Right ventricle myocardium inferior (tissue), 1 donor: ENCODE measurements at regions not wholly inside any gene's neighbourhood (a gene's known extent, or its start where the extent isn't known, plus 50 kb on each side); places are given as distances from the start of the nearest gene placed in this dataset.
A peak's percentile ranks its signal among the peaks of the same experiment; 100 is the strongest.

Source experiments
- ATAC-seq: fragments of 200-7000 bp; cut with Tn5 transposase; one replicate; pipeline ENCODE4 v1.9.1; 2020; ENCODE audit warnings: mild to moderate bottlenecking, moderate library complexity
- DNase-seq: peaks from one replicate; pipeline ENCODE4 v3.0.0; 2021; ENCODE audit errors: missing footprints
- intact Hi-C: fragments of 100-400 bp; cut with DNase I; formaldehyde crosslinking; loops from one replicate; pipeline ENCODE4 v1.11.0; 2022
- donor health status: DM: no; HTN: yes; CAD: no; lungs with severe emphysema.

GRCh38 chr18:26708806-26709716 is 156.4 kb downstream of the AQP4 start:
- intact Hi-C loops: no loop called here
- ATAC-seq (no peak), DNase-seq (no peak)

- intact Hi-C loops: no loop called here
- DNase-seq (no peak), ATAC-seq (peak; percentile 68)
Measured at GRCh38 chr18:26706911-26707351, 158.6 kb downstream of the AQP4 start.

- intact Hi-C loops: no loop called here
- no peak for DNase-seq
Measured at GRCh38 chr18:26705757-26706156, 157.4 kb upstream of the KCTD1 start.

GRCh38 chr18:26703170-26703930 is 155.0 kb upstream of the KCTD1 start:
- ATAC-seq (no peak), DNase-seq (no peak)
- intact Hi-C loops: no loop called here

More at GRCh38 chr18:26705757-26706156, 157.4 kb upstream of the KCTD1 start:
- ATAC-seq: no peak

GRCh38 chr18:26702086-26702485 is 153.7 kb upstream of the KCTD1 start:
- intact Hi-C loops: no loop called here
- ATAC-seq: no peak
- no peak for DNase-seq

GRCh38 chr18:26700728-26701127 is 152.4 kb upstream of the KCTD1 start:
- intact Hi-C loops: no loop called here
- ATAC-seq (peak; percentile 67), DNase-seq (no peak)

GRCh38 chr18:26700201-26700600 is 151.8 kb upstream of the KCTD1 start:
- DNase-seq (no peak), ATAC-seq (no peak)
- intact Hi-C loops: no loop called here

GRCh38 chr18:26697186-26697884 is 149.0 kb upstream of the KCTD1 start:
- ATAC-seq: no peak
- DNase-seq: no peak
- intact Hi-C loops: no loop called here

GRCh38 chr18:26696786-26697185 is 148.4 kb upstream of the KCTD1 start:
- no peak for DNase-seq
- no peak for ATAC-seq
- intact Hi-C loops: no loop called here

GRCh38 chr18:26696308-26696707 is 148.0 kb upstream of the KCTD1 start:
- ATAC-seq: no peak
- intact Hi-C loops: no loop called here
- no peak for DNase-seq

- intact Hi-C loops: loop anchor here (10.0 kb wide), 1 partner anchor 65 kb away; no protein-coding TSS in a partner anchor
- DNase-seq (no peak), ATAC-seq (no peak)
Measured at GRCh38 chr18:26689226-26689879, 141.0 kb upstream of the KCTD1 start.

GRCh38 chr18:26686532-26686931 is 138.2 kb upstream of the KCTD1 start:
- intact Hi-C loops: loop anchor here (10.0 kb wide), 1 partner anchor 62 kb away; no protein-coding TSS in a partner anchor
- DNase-seq: no peak

GRCh38 chr18:26685438-26686157 is 137.2 kb upstream of the KCTD1 start:
- intact Hi-C loops: loop anchor here (10.0 kb wide), 1 partner anchor 61 kb away; no protein-coding TSS in a partner anchor
- ATAC-seq (peak; percentile 54), DNase-seq (no peak)

More at GRCh38 chr18:26686532-26686931, 138.2 kb upstream of the KCTD1 start:
- no peak for ATAC-seq

- no peak for DNase-seq
- intact Hi-C loops: no loop called here
- ATAC-seq: no peak
Measured at GRCh38 chr18:26677957-26678356, 129.6 kb upstream of the KCTD1 start.

- intact Hi-C loops: no loop called here
- DNase-seq (no peak), ATAC-seq (no peak)
Measured at GRCh38 chr18:26667046-26667445, 118.7 kb upstream of the KCTD1 start.

GRCh38 chr18:26662996-26663395 is 114.6 kb upstream of the KCTD1 start:
- ATAC-seq (no peak), DNase-seq (no peak)
- intact Hi-C loops: no loop called here

GRCh38 chr18:26657631-26658581 is 109.6 kb upstream of the KCTD1 start:
- no peak for DNase-seq
- no peak for ATAC-seq
- intact Hi-C loops: no loop called here
